Effector CD4-positive, alpha-beta T cell (primary cell): ENCODE measurements at regions not wholly inside any gene's neighbourhood (a gene's known extent, or its start where the extent isn't known, plus 50 kb on each side); places are given as distances from the start of the nearest gene placed in this dataset.
"Not testable (repeated sequence)": the region's sequence is repeated elsewhere in the genome, so short reads cannot be mapped to it uniquely, and the experiment has no call there.

Experiments
- DNase-seq: peaks from one replicate; pipeline ENCODE4 v3.0.0-alpha.2; 2020

DNA sequence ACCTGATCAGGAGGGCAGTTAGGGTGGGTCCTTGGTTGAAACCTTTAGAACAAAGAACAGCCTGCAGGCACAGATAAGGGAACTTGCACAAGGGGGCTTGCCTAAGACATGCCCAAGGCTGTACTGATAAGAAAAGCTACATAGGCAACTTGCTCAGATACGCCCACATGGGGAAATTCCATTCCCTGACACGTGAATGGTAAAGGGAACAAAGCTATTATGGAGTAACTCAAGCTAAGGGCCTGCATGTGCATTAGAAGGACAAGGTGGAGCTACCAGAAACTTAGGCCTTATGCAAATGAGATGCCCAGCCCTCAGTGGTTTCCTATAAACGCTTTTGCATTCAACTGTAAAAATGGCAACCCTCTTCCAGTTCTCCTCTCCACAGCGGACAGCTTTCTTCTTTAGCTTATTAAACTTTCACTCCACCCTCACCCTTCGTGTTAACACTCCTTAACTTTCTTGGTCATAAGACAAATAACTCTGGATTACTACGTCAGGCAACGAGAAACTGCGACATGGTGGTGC is 1192.1 kb upstream of the CELF2 start:
- no peak for DNase-seq

DNA sequence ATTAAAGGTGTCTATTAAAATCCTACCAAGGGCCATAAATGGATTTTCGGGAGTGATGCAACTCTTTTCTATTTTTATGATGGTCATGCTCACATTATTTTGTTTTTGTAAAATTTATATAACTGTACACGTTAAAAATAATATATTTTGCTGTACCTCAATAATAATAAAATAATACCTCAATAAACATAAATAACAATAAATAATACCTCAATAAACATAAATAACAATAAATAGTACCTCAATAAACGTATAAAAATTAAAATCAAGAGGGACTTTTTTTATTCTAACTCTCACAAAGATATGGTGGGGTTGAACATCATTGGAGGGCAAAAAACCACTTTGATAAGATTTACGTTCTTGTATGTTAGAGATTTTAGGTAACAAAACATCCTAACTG is 1189.6 kb upstream of the CELF2 start:
- no peak for DNase-seq

DNA sequence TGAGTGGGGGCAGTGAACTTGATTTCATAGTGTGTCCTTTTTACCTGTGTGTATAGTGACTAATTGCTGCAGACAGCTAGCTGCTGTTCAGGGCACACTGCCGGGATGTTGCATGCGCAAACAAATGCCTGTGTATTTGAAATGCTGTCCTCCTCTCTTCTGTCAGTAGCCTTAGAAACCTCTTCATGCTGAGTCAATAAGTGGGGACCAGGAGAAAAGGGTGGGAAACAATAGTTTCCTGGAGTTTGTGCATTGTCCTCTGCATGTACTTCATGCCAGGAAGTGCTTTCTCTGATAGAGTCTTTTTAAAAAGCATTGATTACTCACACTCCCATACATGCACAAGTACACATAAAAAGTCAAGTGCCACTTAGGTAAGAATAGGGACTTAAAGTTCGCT is 1183.7 kb upstream of the CELF2 start:
- no peak for DNase-seq

DNA sequence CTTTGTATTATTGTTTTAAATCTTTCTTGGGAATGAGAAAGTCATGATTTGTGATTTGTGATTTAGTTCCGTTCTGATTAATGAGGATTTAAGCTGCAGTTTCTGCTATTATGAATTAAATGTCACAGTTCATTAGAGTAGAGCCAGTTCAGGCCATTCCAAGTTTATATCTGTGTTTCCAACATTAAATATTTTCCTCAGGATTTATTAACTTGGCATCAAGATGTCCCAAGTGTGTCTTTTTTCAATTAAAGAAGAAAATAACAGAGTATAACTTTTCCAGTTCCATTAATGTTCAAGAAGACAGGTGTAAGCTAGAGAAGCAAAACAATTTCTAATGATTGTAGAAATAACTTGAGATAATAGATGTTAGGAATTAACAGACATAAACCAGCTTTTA is 1183.2 kb upstream of the CELF2 start:
- DNase-seq, result no peak

GRCh38 chr10:9845075-9845474 is 1172.6 kb upstream of the CELF2 start:
- DNase-seq, result no peak

DNA sequence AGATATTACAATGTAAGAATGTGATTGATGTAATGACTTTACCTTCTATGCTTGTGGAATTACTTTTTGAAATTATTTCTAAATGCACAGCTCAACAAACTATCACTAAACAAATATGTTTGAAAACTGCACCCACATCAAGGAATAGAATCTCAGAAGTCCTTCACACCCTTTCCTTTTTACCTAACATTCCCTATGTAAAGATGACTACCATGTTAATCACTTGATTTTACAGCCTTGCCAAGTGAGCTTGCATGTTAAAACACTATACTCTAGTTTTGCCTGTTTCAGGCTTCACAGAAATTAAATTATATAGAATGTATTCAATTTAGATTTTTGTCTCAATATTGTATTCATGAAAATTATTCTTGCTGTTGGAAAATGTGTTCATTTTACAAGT is 1169.4 kb upstream of the CELF2 start:
- no peak for DNase-seq

GRCh38 chr10:9848981-9849380 is 1168.7 kb upstream of the CELF2 start:
- no peak for DNase-seq

GRCh38 chr10:9850415-9850814 is 1167.3 kb upstream of the CELF2 start:
- DNase-seq, result no peak

GRCh38 chr10:9851808-9852207 is 1165.9 kb upstream of the CELF2 start:
- no peak for DNase-seq

DNA sequence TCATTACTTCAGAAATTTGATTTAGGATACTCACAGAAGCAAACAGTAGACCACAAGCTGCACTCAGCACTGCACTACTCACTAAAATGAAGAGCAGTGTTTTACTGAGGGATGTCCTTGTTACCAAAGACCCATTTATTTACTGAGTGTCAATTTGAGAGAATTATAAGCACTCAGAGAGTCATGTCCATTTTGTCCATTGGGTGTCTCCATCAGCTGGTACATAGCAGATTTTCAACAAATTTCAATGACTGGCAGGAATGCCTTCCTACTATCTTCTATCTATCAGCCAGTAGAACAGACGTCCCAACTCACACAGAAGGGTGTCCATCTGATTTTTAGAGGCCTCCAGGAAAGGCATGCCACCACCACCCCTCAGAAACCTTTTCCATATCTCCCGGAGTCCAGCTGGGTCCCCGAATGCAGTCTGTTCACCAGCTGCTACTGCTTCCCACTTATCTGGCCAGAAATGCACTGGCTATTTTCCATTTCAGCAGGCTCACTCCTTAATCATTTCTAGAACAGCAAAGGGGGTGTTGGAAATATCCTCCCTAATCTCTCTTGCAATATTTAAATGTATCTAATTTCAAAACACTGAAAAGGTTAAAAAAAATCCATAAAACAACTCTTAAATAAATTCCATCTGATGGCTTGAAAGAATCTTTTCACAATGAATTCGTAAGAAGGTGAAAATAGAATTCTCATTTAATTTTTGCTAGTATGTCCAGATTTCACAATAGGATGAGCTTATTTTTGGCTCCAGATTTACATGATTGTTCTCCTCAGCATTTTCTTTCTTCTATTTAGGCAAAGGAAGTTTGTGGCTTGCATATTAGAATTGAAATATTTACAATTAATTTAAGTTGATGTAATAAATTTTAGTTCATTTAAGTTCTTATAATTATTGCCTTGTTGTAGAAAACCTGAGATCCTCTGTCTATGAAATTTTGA is 1164.0 kb upstream of the CELF2 start:
- DNase-seq, result no peak

DNA sequence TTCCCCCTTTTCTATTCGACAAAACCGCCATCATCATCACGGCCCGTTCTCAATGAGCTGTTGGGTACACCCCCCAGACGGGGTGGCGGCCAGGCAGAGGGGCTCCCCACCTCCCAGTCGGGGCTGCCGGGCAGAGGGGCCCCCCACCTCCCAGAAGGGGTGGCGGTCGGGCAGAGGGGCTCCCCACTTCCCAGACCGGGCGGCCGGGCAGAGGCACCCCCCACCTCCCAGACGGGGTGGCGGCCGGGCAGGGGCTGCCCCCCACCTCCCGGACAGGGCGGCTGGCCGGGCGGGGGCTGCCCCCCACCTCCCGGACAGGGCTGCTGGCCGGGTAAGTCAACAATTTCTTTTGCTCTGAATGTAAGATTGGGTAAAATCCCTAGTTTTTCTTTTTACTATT is 1162.2 kb upstream of the CELF2 start:
- DNase-seq, result not testable (repeated sequence)

GRCh38 chr10:9858816-9859215 is 1158.9 kb upstream of the CELF2 start:
- no peak for DNase-seq

- DNase-seq, result no peak
Observed at GRCh38 chr10:9860045-9860444, 1157.6 kb upstream of the CELF2 start.

DNA sequence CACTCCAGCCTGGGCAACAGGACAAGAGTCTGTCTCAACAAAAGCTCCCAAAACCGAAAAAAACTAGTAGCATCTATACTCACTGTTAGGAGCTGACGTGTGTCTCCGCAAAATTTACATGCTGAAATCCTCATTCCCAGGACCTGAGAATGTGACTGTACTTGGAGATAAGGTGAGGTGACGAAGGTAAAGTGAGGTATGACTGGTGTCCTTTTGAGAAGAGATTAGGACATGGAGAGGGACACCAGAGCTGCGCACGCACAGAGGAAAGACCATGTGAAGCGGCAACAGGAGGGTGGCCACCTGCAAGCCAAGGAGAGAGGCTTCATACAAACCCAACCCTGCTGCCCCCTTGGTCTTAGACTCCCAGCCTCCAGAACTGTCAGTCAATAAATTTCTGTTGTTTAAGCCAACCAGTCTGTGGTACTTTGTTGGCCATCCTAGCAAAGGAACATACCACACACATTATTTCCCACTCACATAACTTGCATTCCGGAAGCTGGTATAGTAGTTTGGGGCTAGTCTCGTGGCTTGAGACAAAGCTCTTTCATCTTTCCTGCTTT is 1154.0 kb upstream of the CELF2 start:
- DNase-seq, result no peak

DNA sequence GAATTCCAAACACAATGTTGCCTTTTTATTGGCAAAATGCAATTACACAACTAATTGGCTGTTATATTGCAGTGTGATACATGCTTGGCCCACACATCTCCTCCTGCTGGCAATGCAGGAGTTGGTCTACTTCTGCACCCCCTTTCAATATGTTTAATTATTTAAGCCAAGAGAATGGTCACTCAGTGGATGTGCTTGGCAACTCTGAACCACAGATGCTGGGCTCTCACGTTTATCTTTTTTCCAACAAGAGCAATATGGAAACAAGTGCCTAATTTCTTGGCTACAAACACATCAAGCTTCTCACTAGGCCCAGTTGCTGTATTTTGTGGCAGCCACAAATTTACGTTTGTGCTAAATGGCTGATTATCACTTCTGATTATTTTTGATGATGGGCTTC is 1149.2 kb upstream of the CELF2 start:
- DNase-seq, result no peak

DNA sequence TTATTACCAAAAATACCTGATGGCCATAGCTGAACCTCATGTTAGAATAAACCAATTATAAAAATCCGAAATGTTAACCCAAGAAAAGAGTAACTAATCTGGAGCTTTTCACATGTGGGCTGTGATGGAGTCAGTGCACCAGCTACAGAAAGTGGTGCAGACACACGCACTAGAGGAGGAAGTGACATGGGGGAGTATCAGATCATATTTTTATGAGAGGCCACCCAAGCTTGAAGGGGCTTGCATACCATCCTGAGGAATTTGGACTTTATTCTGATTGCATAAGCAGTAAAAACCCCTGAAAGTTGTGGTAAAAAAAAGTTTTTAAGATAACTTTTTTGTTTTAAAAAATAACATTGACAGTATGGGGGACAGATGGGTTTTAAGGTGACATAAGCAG is 1148.5 kb upstream of the CELF2 start:
- no peak for DNase-seq

- DNase-seq, result no peak
Observed at GRCh38 chr10:9869606-9870176, 1148.0 kb upstream of the CELF2 start.

- no peak for DNase-seq
Observed at GRCh38 chr10:9875353-9875752, 1142.3 kb upstream of the CELF2 start.

- no peak for DNase-seq
Observed at GRCh38 chr10:9877978-9878377, 1139.7 kb upstream of the CELF2 start.

DNA sequence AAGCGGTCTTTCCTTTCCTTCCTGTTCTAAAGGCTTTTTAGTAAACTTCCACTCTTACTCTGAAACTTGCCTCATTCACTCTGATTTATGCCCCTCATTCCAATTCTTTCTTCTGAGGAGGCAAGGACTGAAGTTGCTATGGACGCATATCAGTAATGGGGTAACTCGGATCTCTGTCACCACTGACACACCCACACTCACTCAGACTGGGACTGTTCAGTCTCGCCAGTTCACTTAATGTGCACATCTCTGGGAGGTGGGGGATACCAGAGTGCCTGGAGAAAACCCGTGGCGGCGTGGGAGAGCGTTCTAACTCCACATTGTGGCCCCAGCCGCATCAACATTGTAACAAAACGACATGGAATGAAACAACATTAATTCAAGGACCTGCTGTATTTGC is 1139.3 kb upstream of the CELF2 start:
- no peak for DNase-seq

DNA sequence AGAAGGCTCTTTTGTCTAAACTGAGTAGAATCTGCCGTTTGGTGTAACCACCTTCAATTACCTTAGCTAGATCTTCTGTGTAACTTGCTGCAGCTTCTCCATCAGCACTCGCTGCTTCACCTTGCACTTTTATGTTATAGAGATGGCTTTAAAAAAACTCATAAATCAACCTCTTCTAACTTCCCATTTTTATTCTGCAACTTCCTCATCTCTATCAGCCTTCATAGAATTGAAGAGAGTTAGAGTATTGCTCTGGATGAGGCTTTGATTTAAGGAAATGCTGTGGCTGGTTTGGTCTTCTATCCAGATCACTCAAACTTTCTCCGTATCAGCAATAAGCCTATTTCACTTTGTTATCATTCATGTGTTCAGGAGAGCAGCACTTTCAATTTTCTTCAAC is 1131.9 kb upstream of the CELF2 start:
- DNase-seq, result no peak

DNA sequence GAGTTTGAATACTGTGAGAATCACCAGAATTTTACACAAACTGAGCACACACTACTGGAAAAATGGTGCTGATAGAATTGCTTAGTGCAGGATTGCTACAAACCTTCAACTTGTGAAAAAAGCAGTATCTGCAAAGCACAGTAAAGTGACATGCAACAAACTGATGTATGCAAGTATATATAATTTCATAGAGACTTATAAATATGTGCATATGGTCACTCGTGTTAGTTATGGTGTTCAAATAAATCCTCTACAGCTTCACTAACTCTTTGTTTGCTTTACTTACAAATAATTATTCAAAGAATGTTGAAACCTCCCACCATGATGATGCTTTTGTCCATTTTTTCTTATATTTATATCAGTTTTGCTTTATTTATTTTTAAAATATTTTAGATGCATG is 1130.9 kb upstream of the CELF2 start:
- DNase-seq, result no peak

- DNase-seq, result no peak
Observed at GRCh38 chr10:9895453-9895852, 1122.2 kb upstream of the CELF2 start.

DNA sequence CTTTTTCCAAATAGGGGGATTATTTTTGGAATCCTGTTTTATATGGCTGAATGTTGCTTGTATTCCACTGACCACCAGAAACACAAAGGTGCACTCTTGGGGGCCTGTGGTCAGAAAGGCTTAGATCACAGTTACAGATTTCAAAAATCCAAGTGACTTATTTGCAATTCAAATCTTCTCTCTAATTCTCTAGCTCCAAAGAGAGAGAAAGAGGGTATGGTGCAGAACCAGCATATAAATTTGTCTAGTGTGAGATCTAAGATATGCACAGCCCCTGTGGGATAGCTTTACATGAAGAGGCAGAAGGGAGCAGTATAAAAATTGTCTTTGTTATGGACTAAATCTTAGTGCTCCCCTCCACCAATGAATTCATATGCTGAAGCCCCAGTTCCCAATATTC is 1121.7 kb upstream of the CELF2 start:
- DNase-seq, result no peak
